CD4-positive, alpha-beta T cell treated with Interleukin-12 subunit alpha and Interleukin-12 subunit beta, for 1 hour (primary cell): ENCODE measurements at regions not wholly inside any gene's neighbourhood (a gene's known extent, or its start where the extent isn't known, plus 50 kb on each side); places are given as distances from the start of the nearest gene placed in this dataset.

Experiments used
- DNase-seq: peaks from one replicate; pipeline ENCODE4 v3.0.0-alpha.2; 2020

GRCh38 chr20:48096957-48097890, 311.9 kb upstream of the SULF2 start:
- no peak for DNase-seq

GRCh38 chr20:48096212-48096875, 311.1 kb upstream of the SULF2 start:
- DNase-seq, result no peak

GRCh38 chr20:48094944-48095343, 309.7 kb upstream of the SULF2 start:
- DNase-seq, result no peak

GRCh38 chr20:48094196-48094749, 309.0 kb upstream of the SULF2 start:
- no peak for DNase-seq

GRCh38 chr20:48092596-48093280, 307.5 kb upstream of the SULF2 start:
- DNase-seq, result no peak

GRCh38 chr20:48090784-48091183, 305.5 kb upstream of the SULF2 start:
- no peak for DNase-seq

GRCh38 chr20:48090314-48090713, 305.0 kb upstream of the SULF2 start:
- DNase-seq, result no peak

GRCh38 chr20:48080583-48080982, 295.3 kb upstream of the SULF2 start:
- DNase-seq, result no peak

GRCh38 chr20:48079028-48079427, 293.7 kb upstream of the SULF2 start:
- DNase-seq, result no peak

- DNase-seq, result no peak
Measured at GRCh38 chr20:48076747-48077146, 291.5 kb upstream of the SULF2 start.

- no peak for DNase-seq
Measured at GRCh38 chr20:48076247-48076646, 291.0 kb upstream of the SULF2 start.

GRCh38 chr20:48075591-48076174, 290.4 kb upstream of the SULF2 start:
- DNase-seq, result no peak

- DNase-seq, result no peak
Measured at GRCh38 chr20:48070991-48071652, 285.8 kb upstream of the SULF2 start.

GRCh38 chr20:48069596-48069995, 284.3 kb upstream of the SULF2 start:
- no peak for DNase-seq

- no peak for DNase-seq
Measured at GRCh38 chr20:48066851-48067250, 281.6 kb upstream of the SULF2 start.

- no peak for DNase-seq
Measured at GRCh38 chr20:48066246-48066645, 281.0 kb upstream of the SULF2 start.

- DNase-seq, result no peak
Measured at GRCh38 chr20:48065833-48066232, 280.6 kb upstream of the SULF2 start.

GRCh38 chr20:48064929-48065328, 279.6 kb upstream of the SULF2 start:
- no peak for DNase-seq

GRCh38 chr20:48060841-48061720, 275.8 kb upstream of the SULF2 start:
- no peak for DNase-seq

GRCh38 chr20:48058611-48059559, 273.6 kb upstream of the SULF2 start:
- no peak for DNase-seq
